ENCODE measurements at regions not wholly inside any gene's neighbourhood (a gene's known extent, or its start where the extent isn't known, plus 50 kb on each side); places are given as distances from the start of the nearest gene placed in this dataset.
"Not testable (repeated sequence)": the region's sequence is repeated elsewhere in the genome, so short reads cannot be mapped to it uniquely, and the experiment has no call there.

DNA sequence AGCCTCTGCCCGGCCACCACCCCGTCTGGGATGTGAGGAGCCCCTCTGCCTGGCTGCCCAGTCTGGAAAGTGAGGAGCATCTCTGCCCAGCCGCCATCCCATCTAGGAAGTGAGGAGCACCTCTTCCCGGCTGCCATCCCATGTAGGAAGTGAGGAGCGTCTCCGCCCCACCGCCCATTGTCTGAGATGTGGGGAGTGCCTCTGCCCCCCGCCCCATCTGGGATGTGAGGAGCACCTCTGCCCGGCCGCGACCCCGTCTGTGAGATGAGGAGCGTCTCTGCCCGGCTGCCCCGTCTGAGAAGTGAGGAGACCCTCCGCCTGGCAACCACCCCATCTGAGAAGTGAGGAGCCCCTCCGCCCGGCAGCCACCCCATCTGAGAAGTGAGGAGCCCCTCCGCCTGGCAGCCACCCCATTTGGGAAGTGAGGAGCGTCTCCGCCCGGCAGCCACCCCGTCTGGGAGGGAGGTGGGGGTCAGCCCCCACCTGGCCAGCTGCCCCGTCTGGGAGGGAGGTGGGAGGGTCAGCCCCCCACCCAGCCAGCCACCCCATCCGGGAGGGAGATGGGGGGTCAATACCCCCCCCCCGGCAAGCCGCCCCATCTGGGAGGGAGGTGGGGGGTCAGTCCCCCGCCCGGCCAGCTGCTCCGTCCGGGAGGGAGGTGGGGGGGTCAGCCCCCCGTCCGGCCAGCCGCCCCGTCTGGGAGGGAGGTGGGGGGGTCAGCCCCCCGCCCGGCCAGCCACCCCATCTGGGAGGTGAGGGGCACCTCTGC lies 195.8 kb upstream of the SYNCRIP start:
- DNase-seq (ENCODE audit: low spot score), result not testable (repeated sequence)

- DNase-seq (ENCODE audit: low spot score), result no peak
Measured at GRCh38 chr6:85828973-85829372, 186.3 kb upstream of the SYNCRIP start.

- DNase-seq (ENCODE audit: low spot score), result no peak
Measured at GRCh38 chr6:85826997-85827396, 184.3 kb upstream of the SYNCRIP start.

DNA sequence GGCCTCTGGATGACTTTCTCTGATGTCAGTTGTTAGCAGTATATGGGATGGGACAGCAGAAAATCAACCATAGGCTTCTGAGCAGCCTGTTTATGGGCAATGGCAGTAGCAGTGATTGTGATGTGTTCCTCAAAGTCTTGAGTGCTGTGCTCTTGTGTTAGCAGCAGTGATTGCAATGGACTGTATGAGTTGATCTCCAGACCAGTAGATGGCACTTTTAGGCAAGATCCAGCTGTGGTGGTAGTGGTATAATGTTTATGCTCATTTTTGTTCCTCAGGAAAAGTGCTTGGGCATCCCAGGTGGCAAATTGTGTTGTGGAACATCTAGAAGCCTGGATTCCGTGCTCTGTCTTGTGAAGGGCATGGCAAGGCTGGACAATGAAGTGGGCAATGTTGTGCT lies 181.6 kb upstream of the SYNCRIP start:
- no peak for DNase-seq (ENCODE audit: low spot score)

GRCh38 chr6:85810558-85810957 lies 167.9 kb upstream of the SYNCRIP start:
- DNase-seq (ENCODE audit: low spot score), result no peak

DNA sequence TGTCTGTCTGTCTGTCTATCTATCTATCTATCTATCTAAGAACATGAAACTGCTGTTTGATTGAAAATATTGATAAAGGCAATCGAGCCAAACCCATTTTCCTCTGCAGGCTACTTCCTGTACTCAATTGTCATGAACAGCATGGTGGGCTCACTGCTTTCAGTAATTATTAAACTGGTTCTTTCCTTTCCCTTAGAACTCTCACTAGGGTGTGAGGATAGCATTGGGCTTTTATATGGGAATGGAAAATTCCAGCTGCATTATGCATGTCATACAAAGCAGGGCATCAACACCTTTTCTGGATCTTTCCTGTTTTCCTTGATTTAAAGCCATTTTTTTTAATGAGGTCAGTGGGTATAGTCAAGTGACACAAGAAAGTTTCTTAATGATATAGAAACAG lies 161.0 kb upstream of the SYNCRIP start:
- no peak for DNase-seq (ENCODE audit: low spot score)

DNA sequence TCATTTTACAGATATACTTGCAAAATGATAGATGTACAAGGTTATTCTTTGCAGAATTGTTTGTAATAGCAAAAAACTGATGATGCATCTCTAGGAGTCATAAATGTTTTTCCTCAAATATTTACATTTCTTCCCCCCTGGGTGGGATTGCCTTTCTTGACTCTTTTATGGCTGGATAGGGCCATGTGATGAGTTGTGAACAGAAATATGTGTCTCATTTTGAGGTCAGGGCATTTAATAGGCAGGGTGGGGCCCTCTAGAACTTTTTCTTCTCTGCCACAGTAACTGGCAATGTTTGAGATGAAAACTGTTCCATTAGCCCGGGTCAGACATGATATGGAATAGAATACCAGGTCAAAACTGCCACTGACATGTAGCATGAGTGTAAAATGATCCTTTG lies 159.5 kb upstream of the SYNCRIP start:
- DNase-seq (ENCODE audit: low spot score), result no peak

- no peak for DNase-seq (ENCODE audit: low spot score)
Measured at GRCh38 chr6:85798931-85799652, 156.4 kb upstream of the SYNCRIP start.

DNA sequence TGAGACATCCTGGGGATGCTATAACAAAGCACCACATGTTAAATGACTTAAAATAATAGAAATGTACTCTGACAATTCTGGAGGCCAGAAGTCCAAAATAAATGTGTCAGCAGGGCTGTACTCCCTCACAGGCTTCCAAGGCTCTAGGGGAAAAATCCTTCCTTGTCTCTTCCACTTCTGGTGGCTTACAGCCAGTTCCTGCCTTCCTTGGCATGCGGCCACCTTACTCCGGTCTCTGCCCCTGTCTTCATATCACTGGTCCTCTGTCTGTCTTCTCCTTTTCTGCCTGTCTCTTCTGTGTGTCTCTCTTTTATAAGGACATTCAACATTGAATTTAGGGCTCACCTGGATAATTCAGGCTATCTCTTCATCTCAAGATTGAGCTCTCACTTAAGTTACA lies 155.3 kb upstream of the SYNCRIP start:
- DNase-seq (ENCODE audit: low spot score), result peak; percentile 8

DNA sequence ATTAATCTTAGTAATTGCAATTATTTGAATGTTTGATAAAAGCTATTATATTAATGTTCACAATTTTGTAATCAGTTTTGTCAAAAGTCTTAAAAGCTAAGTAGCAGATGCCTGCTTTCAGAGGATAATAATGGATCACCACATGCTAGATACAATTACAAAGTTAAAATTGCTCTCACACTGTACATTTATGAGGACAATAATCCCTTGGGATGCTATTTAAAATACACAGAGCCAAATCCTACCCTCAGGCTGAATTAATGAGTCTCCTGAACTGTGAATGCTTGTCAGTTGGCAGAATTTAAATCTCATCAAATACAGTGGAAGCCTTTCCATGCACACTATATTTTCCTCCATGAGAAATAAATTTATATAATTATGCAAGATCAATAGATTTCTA lies 153.3 kb upstream of the SYNCRIP start:
- DNase-seq (ENCODE audit: low spot score), result no peak

DNA sequence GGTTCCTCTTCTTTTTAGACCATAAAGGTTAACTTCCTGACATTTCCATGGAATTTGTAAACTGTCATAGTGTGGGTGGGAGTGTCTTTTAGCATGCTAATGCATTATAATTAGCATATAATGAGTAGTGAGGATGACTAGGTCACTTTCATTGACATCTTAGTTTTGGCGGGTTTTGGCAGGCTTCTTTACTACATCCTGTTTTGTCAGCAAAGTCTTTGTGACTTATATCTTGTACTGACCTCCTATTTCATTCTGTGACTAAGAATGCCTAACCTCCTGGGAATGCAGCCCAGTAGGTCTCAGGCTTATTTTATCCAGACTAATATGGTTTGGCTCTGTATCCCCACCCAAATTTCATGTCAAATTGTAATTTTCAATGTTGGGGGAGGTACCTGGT lies 149.6 kb upstream of the SYNCRIP start:
- DNase-seq (ENCODE audit: low spot score), result no peak

- no peak for DNase-seq (ENCODE audit: low spot score)
Measured at GRCh38 chr6:85775883-85776282, 133.2 kb upstream of the SYNCRIP start.

GRCh38 chr6:85772641-85773040 lies 130.0 kb upstream of the SYNCRIP start:
- DNase-seq (ENCODE audit: low spot score), result no peak

- DNase-seq (ENCODE audit: low spot score), result no peak
Measured at GRCh38 chr6:85771925-85772430, 129.3 kb upstream of the SYNCRIP start.

DNA sequence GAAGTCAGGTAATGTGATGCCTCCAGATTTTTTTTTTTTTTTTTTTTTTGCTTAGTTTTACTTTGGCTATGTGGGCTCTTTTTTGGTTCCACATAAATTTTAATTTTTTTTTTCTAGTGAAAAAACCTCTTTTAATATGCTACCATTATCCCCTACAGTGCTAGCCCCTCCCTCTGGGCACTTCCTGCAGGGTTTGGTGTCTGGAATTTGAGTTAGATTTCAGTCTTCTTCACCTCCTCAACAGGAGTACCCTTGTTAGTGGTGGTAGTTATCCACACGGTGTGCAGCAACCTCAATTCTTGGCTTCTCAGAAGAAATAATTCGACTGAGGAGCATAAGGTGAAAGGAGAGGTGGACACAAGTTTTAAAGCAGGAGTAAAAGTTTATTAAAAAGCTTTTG lies 128.8 kb upstream of the SYNCRIP start:
- no peak for DNase-seq (ENCODE audit: low spot score)

DNA sequence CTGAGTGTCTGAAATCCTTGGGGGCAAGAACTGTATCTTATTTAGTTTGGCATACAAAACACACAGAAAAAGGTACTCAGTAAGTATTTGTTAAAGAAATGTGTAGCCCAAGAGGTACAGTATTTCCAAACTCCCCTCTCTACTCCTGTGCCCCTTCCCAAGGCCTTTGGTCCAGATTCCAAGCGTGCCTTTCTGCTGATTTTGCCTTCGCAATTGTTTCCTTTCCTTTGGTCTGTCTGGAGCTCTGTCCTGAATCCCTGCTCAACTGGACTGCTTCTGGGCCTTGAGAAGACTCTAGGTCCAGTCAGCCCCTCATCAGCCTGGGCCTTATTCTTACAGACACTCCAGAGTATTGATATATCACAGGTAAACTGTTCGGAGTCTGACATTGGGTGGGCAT lies 122.2 kb upstream of the SYNCRIP start:
- no peak for DNase-seq (ENCODE audit: low spot score)

DNA sequence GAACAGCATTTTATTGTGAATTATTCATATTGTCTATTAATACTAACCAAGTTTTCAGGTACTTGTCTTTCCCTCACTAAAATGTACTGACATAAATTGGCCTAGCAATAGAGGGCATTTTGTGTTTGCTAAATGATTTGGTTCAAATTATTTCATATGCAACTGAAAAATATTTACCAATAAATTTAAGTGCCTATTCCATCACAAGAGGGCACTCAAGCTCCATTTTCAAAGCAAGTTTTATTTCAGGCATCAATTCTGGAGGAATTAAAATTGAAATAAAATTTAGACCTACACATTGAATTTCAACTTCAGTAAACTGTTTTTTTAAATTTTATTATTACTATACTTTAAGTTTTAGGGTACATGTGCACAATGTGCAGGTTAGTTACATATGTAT lies 114.3 kb upstream of the SYNCRIP start:
- DNase-seq (ENCODE audit: low spot score), result peak; percentile 25

DNA sequence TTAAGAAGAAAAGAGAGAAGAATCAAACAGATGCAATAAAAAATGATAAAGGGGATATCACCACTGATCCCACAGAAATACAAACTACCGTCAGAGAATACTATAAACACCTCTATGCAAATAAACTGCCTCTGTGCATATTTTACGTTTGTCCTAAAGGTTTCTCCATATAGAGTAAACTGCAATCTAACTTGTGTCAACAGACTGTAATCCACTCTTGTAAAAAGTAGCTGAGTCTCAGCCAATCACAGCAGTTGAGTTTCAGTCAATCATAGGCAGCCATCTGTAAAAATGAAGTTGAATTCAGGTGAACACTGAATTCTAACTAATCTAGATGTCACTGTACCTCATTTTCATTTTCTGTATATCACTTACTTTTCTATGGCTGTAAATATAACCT lies 112.2 kb upstream of the SYNCRIP start:
- no peak for DNase-seq (ENCODE audit: low spot score)

DNA sequence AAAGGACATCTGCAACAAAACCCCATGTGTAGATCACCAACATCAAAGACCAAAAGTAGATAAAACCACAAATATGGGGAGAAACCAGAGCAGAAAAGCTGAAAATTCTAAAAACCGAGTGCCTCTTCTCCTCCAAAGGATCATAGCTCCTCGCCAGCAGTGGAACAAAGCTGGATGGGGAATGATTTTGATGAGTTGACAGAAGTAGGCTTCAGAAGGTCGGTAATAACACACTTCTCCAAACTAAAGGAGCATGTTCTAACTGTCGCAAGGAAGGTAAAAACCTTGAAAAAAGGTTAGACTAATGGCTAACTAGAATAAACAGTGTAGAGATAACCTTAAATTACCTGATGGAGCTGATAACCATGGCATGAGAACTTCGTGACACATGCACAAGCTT lies 109.9 kb upstream of the SYNCRIP start:
- DNase-seq (ENCODE audit: low spot score), result no peak

GRCh38 chr6:85751374-85752055 lies 108.8 kb upstream of the SYNCRIP start:
- no peak for DNase-seq (ENCODE audit: low spot score)

DNA sequence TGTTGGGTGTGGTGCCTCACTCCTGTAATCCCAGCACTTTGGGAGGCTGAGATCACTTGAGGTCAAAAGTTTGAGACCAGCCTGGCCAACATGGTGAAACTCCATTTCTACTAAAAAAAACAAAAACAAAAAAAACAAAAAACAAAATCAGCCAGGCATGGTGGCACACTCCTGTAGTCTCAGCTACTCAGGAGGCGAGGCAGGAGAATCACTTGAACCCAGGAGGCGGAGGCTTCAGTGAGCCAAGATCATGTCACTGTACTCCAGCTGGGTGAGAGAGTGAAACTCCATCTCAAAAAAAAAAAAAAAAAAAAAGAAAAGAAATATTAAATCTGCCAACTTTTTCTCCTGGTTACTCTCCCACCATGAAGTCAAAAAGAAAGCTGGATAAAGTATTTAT lies 107.5 kb upstream of the SYNCRIP start:
- DNase-seq (ENCODE audit: low spot score), result not testable (repeated sequence)

GRCh38 chr6:85749236-85749635 lies 106.5 kb upstream of the SYNCRIP start:
- DNase-seq (ENCODE audit: low spot score), result no peak

GRCh38 chr6:85747666-85748065 lies 105.0 kb upstream of the SYNCRIP start:
- no peak for DNase-seq (ENCODE audit: low spot score)

Measured in kidney tubule cell (primary cell).